Thoracic aorta (tissue), 2 donors: ENCODE measurements at regions not wholly inside any gene's neighbourhood (a gene's known extent, or its start where the extent isn't known, plus 50 kb on each side); places are given as distances from the start of the nearest gene placed in this dataset.

ENCODE experiments used
- ATAC-seq: fragments of 150-250 bp; one replicate; pipeline ENCODE4 v1.8.0; 2017; ENCODE audit warnings: low read depth; ENCODE audit not compliant: insufficient number of reproducible peaks, low FRiP score
- DNase-seq: peaks from one replicate; pipeline ENCODE4 v3.0.0-alpha.2; 2020; ENCODE audit warnings: low spot score
- H3K27ac ChIP-seq, 2 donors: fragments of 200-600 bp; sonication (generic); 1 replicate in 1 of 2; 2 replicates in 1 of 2; pipeline ENCODE4 v1.5.1; 2016; ENCODE audit warnings: mild to moderate bottlenecking in 2 of 2, moderate library complexity in 2 of 2
- H3K27me3 ChIP-seq: fragments of 200-600 bp; sonication (generic); replicated peaks from 2 replicates; pipeline ENCODE4 v1.6.0; 2016; ENCODE audit warnings: mild to moderate bottlenecking; ENCODE audit not compliant: insufficient read depth
- H3K36me3 ChIP-seq: fragments of 200-600 bp; sonication (generic); one replicate; pipeline ENCODE4 v1.5.1; 2016
- H3K4me1 ChIP-seq, 2 donors: fragments of 200-600 bp; sonication (generic); 1 replicate in 1 of 2; 2 replicates in 1 of 2; pipeline versions ENCODE4 v1.5.1 to v1.6.0; 2016; ENCODE audit warnings: low read depth in 2 of 2, mild to moderate bottlenecking in 1 of 2; ENCODE audit not compliant: control insufficient read depth in 1 of 2
- H3K4me3 ChIP-seq: fragments of 200-600 bp; sonication (generic); 2 replicates; pipeline ENCODE4 v1.5.1; 2016; ENCODE audit warnings: mild to moderate bottlenecking
- H3K9me3 ChIP-seq: fragments of 200-600 bp; sonication (generic); 2 replicates; pipeline ENCODE4 v1.5.1; 2016
- TF ChIP-seq, protein P1 (sequence below): fragments of 200-600 bp; sonication (generic); IDR thresholded peaks from one replicate; pipeline ENCODE4 v1.5.1; 2019; ENCODE audit warnings: antibody characterized with exemption

DNA sequence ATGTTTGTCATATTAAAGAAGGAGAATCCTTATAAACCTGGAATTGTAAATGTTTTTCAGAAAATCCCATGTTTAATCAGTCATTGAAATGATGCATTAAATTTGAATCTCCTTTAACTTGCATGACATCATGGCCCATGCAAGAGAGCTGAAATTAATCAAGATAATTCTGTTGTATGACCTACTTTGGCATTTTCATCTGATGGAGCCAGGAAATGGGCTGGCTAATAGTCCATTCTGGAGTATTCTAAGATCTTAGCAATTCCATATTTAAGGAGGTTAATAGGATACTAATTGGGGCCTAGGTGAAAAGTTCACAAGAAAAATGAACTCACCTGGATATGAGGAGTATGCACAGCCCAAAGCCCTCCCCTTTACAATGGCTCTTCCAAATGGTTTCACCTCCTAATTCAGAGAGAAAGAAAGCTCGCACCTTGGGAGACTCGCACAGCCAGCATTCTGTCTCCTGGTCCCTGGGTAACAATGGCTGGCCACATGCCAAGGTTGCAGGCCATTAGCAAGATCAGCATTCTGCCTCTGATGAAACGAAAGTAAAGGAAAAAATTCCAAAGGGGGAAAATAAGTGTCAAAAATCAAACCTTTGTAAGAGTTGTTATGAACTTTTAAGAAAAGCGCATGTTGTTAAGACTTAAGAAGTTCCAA lies 786.4 kb downstream of the MCTP2 start:
- no peak for DNase-seq
- Histone ChIP-seq H3K27ac (no peak overlapping the region), H3K4me3 (no peak overlapping the region), H3K36me3 (no peaks in the 10 kb centered on the region), H3K4me1 (peaks cover 4 to 7% of the 10 kb centered on the region in 2 donors), H3K27me3 (no peaks in the 10 kb centered on the region), H3K9me3 (no peaks in the 10 kb centered on the region)
- no peak for ATAC-seq
- TF ChIP-seq, protein P1, sequence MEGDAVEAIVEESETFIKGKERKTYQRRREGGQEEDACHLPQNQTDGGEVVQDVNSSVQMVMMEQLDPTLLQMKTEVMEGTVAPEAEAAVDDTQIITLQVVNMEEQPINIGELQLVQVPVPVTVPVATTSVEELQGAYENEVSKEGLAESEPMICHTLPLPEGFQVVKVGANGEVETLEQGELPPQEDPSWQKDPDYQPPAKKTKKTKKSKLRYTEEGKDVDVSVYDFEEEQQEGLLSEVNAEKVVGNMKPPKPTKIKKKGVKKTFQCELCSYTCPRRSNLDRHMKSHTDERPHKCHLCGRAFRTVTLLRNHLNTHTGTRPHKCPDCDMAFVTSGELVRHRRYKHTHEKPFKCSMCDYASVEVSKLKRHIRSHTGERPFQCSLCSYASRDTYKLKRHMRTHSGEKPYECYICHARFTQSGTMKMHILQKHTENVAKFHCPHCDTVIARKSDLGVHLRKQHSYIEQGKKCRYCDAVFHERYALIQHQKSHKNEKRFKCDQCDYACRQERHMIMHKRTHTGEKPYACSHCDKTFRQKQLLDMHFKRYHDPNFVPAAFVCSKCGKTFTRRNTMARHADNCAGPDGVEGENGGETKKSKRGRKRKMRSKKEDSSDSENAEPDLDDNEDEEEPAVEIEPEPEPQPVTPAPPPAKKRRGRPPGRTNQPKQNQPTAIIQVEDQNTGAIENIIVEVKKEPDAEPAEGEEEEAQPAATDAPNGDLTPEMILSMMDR: no peak

DNA sequence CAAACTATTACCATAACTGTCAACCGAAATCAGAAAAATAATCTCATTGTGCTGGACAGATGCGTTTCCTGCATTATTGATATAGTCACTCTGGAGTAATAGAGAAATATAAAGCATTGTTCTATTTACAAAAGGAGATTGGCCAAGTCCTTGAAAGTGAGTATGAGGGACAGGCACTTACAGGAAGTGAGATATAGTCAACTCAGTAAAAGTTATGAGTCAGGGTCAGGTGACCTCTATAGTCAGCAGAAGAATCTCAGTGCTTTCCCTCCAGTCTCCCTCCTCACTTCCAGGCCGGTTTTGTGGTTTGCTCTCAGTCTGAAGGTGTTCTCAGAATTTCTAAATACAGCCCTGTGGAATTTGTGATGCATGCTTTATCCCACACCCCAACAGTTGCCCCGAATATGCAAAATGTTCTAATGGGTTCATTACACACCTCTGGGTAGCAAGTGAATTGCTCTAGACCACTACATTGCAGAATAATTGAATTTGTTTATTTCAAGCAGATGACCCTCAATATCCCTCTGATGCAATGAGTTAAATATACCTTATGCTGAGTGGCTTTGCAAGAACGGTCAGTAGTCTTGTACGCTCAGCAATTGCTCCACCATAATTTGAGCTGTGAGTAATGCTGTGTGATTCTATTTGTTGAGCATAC lies 787.7 kb downstream of the MCTP2 start:
- TF ChIP-seq, protein P1: no peak
- Histone ChIP-seq H3K4me3 (no peak overlapping the region), H3K27me3 (no peaks in the 10 kb centered on the region), H3K4me1 (peaks cover 4 to 7% of the 10 kb centered on the region in 2 donors), H3K36me3 (no peaks in the 10 kb centered on the region), H3K27ac (no peak overlapping the region), H3K9me3 (no peaks in the 10 kb centered on the region)
- DNase-seq: no peak
- no peak for ATAC-seq

DNA sequence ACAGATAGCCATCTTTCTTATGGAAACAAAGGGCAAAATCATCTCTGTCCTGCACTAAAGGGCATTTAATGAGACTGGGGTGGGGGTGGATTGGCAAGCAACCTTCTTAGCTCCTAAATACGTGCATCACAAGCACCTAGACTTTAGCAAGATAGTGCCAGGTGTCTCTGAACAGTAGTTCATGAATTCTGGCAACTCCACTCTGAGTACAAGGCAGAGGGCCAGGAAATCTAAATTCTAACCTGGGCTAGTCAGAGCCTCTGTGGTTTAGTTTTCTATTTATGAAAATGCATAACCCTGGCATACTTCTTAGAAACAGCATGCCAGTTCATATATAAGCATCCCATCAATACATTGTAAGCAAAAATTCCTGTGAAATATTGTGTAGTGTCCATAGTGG lies 788.5 kb downstream of the MCTP2 start:
- no peak for DNase-seq
- no peak for ATAC-seq
- Histone ChIP-seq H3K27me3 (no peaks in the 10 kb centered on the region), H3K4me1 (peaks cover 4 to 7% of the 10 kb centered on the region in 2 donors), H3K4me3 (no peak overlapping the region), H3K36me3 (no peaks in the 10 kb centered on the region), H3K9me3 (no peaks in the 10 kb centered on the region), H3K27ac (no peak overlapping the region)
- TF ChIP-seq, protein P1: no peak

DNA sequence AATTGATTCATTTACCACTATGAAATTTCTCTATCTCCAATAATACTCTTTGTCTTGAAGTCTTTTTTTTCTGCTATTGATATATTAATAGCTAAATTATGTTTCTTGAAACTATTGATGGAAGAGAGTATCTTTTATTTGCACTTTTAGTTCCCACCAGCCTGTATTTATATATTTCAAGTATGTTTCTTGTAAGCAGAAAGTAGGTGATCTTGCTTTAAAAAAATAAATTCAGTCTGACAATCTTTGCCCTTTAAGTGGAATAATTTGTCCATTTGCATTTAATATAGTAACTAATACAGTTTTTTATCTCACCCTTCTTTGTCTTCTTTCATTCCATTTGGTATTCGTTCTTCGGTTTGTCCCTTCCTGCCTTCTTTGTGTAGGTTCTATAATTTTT lies 790.5 kb downstream of the MCTP2 start:
- ATAC-seq: no peak
- Histone ChIP-seq H3K9me3 (no peaks in the 10 kb centered on the region), H3K27ac (no peak overlapping the region), H3K36me3 (no peaks in the 10 kb centered on the region), H3K4me3 (no peak overlapping the region), H3K27me3 (no peaks in the 10 kb centered on the region), H3K4me1 (peaks cover 8 to 13% of the 10 kb centered on the region in 2 donors)
- TF ChIP-seq, protein P1: no peak
- DNase-seq: no peak

DNA sequence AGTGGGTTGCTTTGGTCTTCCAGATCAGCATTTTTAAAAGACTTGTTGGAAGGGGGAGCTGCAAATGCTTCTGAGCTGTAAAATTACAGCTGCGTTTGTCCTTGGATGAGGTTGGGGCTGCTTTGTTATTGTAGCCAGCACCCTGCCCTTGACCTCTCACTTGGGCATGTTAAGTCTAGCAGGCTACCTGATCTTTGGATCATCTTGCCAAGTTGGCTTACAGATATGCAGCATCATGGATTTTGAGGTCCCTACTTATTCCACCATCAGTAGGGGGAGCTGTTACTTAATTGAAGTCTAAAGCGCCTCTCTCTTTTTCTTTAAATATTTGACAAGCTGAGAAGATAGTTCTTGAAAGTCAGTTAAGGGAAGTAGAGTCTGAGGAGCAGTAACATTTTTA lies 793.0 kb downstream of the MCTP2 start:
- Histone ChIP-seq H3K4me1 (peaks cover 4 to 6% of the 10 kb centered on the region in 2 donors), H3K9me3 (no peaks in the 10 kb centered on the region), H3K4me3 (no peak overlapping the region), H3K27me3 (no peaks in the 10 kb centered on the region), H3K27ac (no peak overlapping the region), H3K36me3 (no peaks in the 10 kb centered on the region)
- TF ChIP-seq, protein P1: peak; percentile 21
- no peak for ATAC-seq
- DNase-seq: no peak
